Liver (tissue), 7 donors: ENCODE measurements at regions not wholly inside any gene's neighbourhood (a gene's known extent, or its start where the extent isn't known, plus 50 kb on each side); places are given as distances from the start of the nearest gene placed in this dataset.

ENCODE experiments used
- DNase-seq: peaks from one replicate; pipeline ENCODE4 v3.0.0-alpha.2; 2017; ENCODE audit warnings: low spot score
- H3K27ac ChIP-seq, 2 donors: one replicate each; pipeline ENCODE4 v1.7.0; 2013; ENCODE audit warnings: inconsistent platforms in 2 of 2, low read length in 2 of 2, control low read depth in 1 of 2, low read depth in 1 of 2, mild to moderate bottlenecking in 1 of 2
- H3K27me3 ChIP-seq, 4 donors: one replicate each; pipeline versions ENCODE4 v1.6.1 to v1.7.0; 2013; ENCODE audit warnings: low read length in 3 of 4, inconsistent platforms in 1 of 4, mild to moderate bottlenecking in 1 of 4, moderate library complexity in 1 of 4; ENCODE audit not compliant: control insufficient read depth in 4 of 4, insufficient read depth in 4 of 4
- H3K36me3 ChIP-seq, 4 donors: one replicate each; pipeline versions ENCODE4 v1.6.1 to v1.7.0; 2013; ENCODE audit warnings: low read length in 3 of 4, mild to moderate bottlenecking in 3 of 4, low read depth in 1 of 4, moderate library complexity in 1 of 4; ENCODE audit not compliant: control insufficient read depth in 4 of 4, insufficient read depth in 3 of 4
- H3K4me1 ChIP-seq, 4 donors: one replicate each; pipeline versions ENCODE4 v1.6.1 to v1.7.0; 2013; ENCODE audit warnings: low read length in 3 of 4, mild to moderate bottlenecking in 3 of 4, moderate library complexity in 1 of 4; ENCODE audit not compliant: control insufficient read depth in 4 of 4, insufficient read depth in 4 of 4
- H3K4me3 ChIP-seq, 3 donors: one replicate each; pipeline versions ENCODE4 v1.6.1 to v1.7.0; 2013; ENCODE audit warnings: low read length in 3 of 3, control low read depth in 1 of 3, low read depth in 1 of 3, mild to moderate bottlenecking in 1 of 3
- H3K9ac ChIP-seq, 2 donors: one replicate each; pipeline ENCODE4 v1.7.0; 2013; ENCODE audit warnings: low read length in 2 of 2, mild to moderate bottlenecking in 2 of 2, moderate library complexity in 2 of 2, control low read depth in 1 of 2, low read depth in 1 of 2
- H3K9me3 ChIP-seq, 4 donors: one replicate each; pipeline versions ENCODE4 v1.6.1 to v1.7.0; 2013; ENCODE audit warnings: low read length in 3 of 4; ENCODE audit not compliant: control insufficient read depth in 4 of 4
- ATF3 ChIP-seq: IDR thresholded peaks from 2 replicates; pipeline ENCODE4 v1.6.1; 2016; ENCODE audit warnings: antibody characterized with exemption
- EGR1 ChIP-seq, 2 donors: IDR thresholded peaks; 2 replicates each; pipeline ENCODE4 v1.6.1; 2016 to 2018; ENCODE audit warnings: antibody characterized with exemption in 2 of 2, low read depth in 2 of 2
- FOXA1 ChIP-seq: IDR thresholded peaks from 2 replicates; pipeline ENCODE4 v1.6.1; 2016; ENCODE audit warnings: antibody characterized with exemption
- FOXA2 ChIP-seq: IDR thresholded peaks from 2 replicates; pipeline ENCODE4 v1.6.1; 2016; ENCODE audit warnings: antibody characterized with exemption
- GABPA ChIP-seq, 2 donors: IDR thresholded peaks in 1 of 2; conservative IDR thresholded peaks in 1 of 2; 2 replicates each; pipeline ENCODE4 v1.6.1; 2016; ENCODE audit warnings: antibody characterized with exemption in 2 of 2, mild to moderate bottlenecking in 1 of 2, moderate library complexity in 1 of 2
- HNF4A ChIP-seq, 2 donors: conservative IDR thresholded peaks; 2 replicates each; pipeline ENCODE4 v1.6.1; 2016; ENCODE audit warnings: antibody characterized with exemption in 2 of 2, mild to moderate bottlenecking in 2 of 2
- HNF4G ChIP-seq: IDR thresholded peaks from 2 replicates; pipeline ENCODE4 v1.6.1; 2016; ENCODE audit warnings: antibody characterized with exemption
- JUND ChIP-seq, 2 donors: IDR thresholded peaks; 2 replicates each; pipeline ENCODE4 v1.6.1; 2016; ENCODE audit warnings: antibody characterized with exemption in 2 of 2
- MAX ChIP-seq: IDR thresholded peaks from 2 replicates; pipeline ENCODE4 v1.6.1; 2016; ENCODE audit warnings: antibody characterized with exemption
- NR2F2 ChIP-seq: IDR thresholded peaks from 2 replicates; pipeline ENCODE4 v1.6.1; 2016; ENCODE audit warnings: antibody characterized with exemption
- RAD21 ChIP-seq, 2 donors: IDR thresholded peaks; 2 replicates each; pipeline ENCODE4 v1.6.1; 2016; ENCODE audit warnings: antibody characterized with exemption in 2 of 2, mild to moderate bottlenecking in 2 of 2
- REST ChIP-seq: IDR thresholded peaks from 2 replicates; pipeline ENCODE4 v1.6.1; 2016; ENCODE audit warnings: antibody characterized with exemption, mild to moderate bottlenecking
- RXRA ChIP-seq, 2 donors: IDR thresholded peaks; 2 replicates each; pipeline ENCODE4 v1.6.1; 2017 to 2018; ENCODE audit warnings: antibody characterized with exemption in 2 of 2, mild to moderate bottlenecking in 1 of 2
- SP1 ChIP-seq: IDR thresholded peaks from 2 replicates; pipeline ENCODE4 v1.6.1; 2018; ENCODE audit warnings: antibody characterized with exemption, mild to moderate bottlenecking
- TAF1 ChIP-seq: conservative IDR thresholded peaks from 2 replicates; pipeline ENCODE4 v1.6.1; 2016; ENCODE audit warnings: antibody characterized with exemption, mild to moderate bottlenecking
- YY1 ChIP-seq: IDR thresholded peaks from 2 replicates; pipeline ENCODE4 v1.6.1; 2016; ENCODE audit warnings: antibody characterized with exemption, mild to moderate bottlenecking
- ZBTB33 ChIP-seq: IDR thresholded peaks from 2 replicates; pipeline ENCODE4 v1.6.1; 2016; ENCODE audit warnings: antibody characterized with exemption
- WGBS: extraction: QIAGEN DNeasy Blood & Tissue Kit; methylation state at CpG from one replicate; pipeline ENCODE4 v1.1.7; 2013; 5-methylcytosine and 5-hydroxymethylcytosine counted together
- donor health status: healthy.
- donor health status: healthy.
- donor health status: healthy.
- donor health status: healthy.

GRCh38 chr13:70253834-70254233 is 145.6 kb upstream of the KLHL1 start:
- Histone ChIP-seq H3K36me3 (no peaks in the 10 kb centered on the region), H3K27me3 (no peaks in the 10 kb centered on the region)

GRCh38 chr13:70253411-70253810 is 145.2 kb upstream of the KLHL1 start:
- no peak overlapping the region for H3K4me3 ChIP-seq
- no peak for TF ChIP-seq HNF4G
- TF ChIP-seq FOXA1, result no peak
- no peak for TF ChIP-seq SP1
- no peak for TF ChIP-seq EGR1 (IDR thresholded peaks at IDR 0.05; ENCODE audit: low read depth in 2 of 2)
- no peak overlapping the region for H3K27ac ChIP-seq
- no peaks in the 10 kb centered on the region for H3K4me1 ChIP-seq
- H3K27me3 ChIP-seq, result no peaks in the 10 kb centered on the region
- peaks cover 0 to 2% (median 0%) of the 10 kb centered on the region in 4 donors for H3K9me3 ChIP-seq
- H3K36me3 ChIP-seq, result no peaks in the 10 kb centered on the region
- DNase-seq, result no peak
- H3K9ac ChIP-seq, result no peak overlapping the region
- WGBS, result 70% methylated on average over 2 of the region's 2 CpGs

More at GRCh38 chr13:70253834-70254233, 145.6 kb upstream of the KLHL1 start:
- 13% methylated on average over 1 of the region's 1 CpG for WGBS
- no peaks in the 10 kb centered on the region for H3K4me1 ChIP-seq
- H3K9ac ChIP-seq, result no peak overlapping the region
- H3K9me3 ChIP-seq, result peaks cover 0 to 2% (median 0%) of the 10 kb centered on the region in 4 donors
- no peak for DNase-seq
- H3K4me3 ChIP-seq, result no peak overlapping the region
- TF ChIP-seq MAX (no peak), YY1 (no peak), ATF3 (no peak), ZBTB33 (no peak), HNF4G (no peak), NR2F2 (no peak), SP1 (no peak), EGR1 (IDR thresholded peaks at IDR 0.05; ENCODE audit: low read depth in 2 of 2) (no peak), HNF4A (conservative IDR thresholded peaks at IDR 0.05) (no peak), JUND (IDR thresholded peaks at IDR 0.05) (no peak), RXRA (IDR thresholded peaks at IDR 0.05) (no peak), GABPA (IDR thresholded peaks at IDR 0.05 in 1 of 2, conservative IDR thresholded peaks at IDR 0.05 in 1 of 2) (no peak), REST (no peak), FOXA2 (no peak), RAD21 (IDR thresholded peaks at IDR 0.05) (no peak), TAF1 (no peak)
- no peak overlapping the region for H3K27ac ChIP-seq
